IPS DF 19.7 (cell line): ENCODE measurements at regions not wholly inside any gene's neighbourhood (a gene's known extent, or its start where the extent isn't known, plus 50 kb on each side); places are given as distances from the start of the nearest gene placed in this dataset.

Source experiments
- DNase-seq: peaks from one replicate; pipeline ENCODE4 v3.0.0-alpha.2; 2013; ENCODE audit warnings: low read depth, low spot score

DNA sequence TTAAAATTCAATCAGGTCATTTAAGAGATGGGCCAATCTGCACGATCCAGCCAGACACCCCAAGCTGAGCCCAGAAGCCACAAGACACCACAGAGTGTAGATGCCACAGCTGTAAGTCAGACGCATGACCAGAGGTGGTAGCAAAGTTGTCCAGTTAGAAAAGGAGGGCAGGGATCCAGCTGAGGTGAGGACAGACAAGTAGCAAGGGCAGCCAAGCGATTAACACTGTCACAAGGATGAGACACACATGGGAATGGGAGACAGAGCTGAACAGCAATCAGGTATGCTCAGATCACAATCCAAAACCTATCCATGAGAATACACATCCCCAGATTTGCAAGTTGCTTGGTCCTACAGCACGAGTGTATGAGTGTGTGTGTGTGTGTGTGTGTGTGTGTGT, 143.4 kb upstream of the STK17B start:
- DNase-seq, result no peak

- no peak for DNase-seq
These were observed 144.1 kb upstream of the STK17B start for GRCh38 chr2:196315388-196316049.

DNA sequence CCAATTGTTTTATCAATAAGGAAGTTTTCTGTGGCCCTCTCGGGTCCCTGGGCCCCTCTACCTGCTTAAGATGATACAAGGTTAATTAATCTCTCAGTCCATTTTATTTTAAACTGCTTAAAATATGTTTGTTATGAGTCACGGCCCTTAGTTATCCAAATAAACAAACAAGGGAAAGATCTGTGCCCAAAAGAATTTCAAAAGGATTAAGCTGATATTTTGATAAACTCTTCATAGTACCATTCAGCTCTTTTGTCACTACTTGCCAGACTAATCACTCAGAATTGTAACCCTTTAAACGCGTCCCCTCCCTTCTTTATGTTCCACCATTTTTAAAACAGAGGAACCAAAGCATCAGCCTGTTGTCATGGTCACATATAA, 144.7 kb upstream of the STK17B start:
- DNase-seq, result no peak

DNA sequence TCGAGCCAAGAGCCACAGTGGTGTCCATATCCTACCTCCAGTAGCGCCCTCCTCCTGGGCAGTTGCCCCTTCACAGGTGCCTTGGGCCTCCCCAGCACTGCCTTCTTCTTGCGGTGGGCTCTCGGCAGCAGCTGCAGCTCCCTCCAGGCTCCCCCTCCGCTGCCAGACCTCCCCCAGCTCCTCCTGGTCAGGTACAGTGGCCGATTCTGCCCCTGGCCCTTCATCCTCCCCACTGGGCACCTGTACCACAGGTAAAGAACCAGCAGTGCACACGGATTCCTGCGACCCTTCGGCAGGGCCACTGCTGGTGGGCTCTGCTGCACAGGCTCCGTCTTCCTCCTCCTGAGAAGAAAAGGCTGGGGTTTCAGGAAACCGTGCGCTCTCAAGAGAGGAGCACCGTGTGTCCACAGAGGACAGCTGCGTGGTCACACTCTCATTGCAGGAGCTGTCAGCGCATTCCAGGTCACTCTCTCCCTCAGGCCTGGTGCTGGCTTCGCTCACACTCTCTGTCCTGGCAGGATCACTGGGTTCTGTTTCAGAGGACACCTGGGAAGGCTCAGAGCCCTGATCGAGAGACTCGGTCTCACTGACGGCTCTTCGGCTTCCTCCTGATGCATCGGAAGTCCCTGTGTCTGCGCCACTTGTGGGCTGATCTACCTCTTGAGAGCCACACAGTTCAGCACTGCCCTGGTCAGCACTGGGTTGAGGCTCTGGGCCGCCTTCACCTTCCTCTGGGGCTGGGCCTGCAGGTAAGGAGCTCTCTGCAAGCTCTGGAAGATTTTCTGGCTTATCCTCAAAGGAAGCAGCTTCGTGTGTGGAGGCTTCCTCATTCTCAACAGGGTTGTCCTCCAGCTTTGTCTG, 147.4 kb upstream of the STK17B start:
- DNase-seq, result no peak

DNA sequence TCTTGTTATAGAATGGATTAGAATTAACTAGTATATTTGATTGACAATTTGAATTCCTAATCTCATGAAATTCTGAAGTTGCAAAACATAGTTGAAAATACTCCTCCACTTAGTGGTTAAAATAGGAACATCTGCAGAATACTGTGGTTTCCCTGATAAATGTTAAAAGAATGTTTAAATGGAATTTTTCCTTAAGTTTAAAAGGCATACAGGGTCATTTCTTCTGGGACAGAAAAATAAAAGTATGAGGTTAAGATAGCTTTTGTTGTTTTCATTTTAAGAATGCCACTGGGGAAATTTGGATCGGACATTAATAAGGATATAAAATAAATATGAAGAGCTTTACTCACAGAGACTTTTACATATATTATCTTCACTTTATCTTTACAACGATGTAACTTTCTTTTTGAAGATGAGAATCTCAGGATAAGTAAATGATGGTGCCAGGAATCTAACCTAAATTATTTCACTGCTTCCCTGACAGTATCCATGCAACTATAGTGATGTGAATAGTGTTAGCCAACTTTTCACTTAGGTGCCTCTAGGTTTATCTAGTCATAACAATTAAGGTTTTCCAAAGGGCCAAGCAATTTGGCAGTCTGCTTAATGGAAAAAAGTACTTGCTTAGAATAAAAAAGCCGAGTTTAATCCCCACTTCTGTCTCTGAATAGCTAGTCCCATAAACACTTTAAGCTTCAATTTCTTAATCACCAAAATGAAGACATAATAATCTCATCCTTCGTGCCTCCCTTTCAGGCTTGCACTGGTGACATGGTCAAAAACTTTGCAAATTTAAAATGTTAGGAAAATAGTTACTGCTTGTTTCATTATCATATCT, 151.8 kb upstream of the STK17B start:
- no peak for DNase-seq

GRCh38 chr2:196324211-196324610, 152.8 kb upstream of the STK17B start:
- DNase-seq, result no peak

DNA sequence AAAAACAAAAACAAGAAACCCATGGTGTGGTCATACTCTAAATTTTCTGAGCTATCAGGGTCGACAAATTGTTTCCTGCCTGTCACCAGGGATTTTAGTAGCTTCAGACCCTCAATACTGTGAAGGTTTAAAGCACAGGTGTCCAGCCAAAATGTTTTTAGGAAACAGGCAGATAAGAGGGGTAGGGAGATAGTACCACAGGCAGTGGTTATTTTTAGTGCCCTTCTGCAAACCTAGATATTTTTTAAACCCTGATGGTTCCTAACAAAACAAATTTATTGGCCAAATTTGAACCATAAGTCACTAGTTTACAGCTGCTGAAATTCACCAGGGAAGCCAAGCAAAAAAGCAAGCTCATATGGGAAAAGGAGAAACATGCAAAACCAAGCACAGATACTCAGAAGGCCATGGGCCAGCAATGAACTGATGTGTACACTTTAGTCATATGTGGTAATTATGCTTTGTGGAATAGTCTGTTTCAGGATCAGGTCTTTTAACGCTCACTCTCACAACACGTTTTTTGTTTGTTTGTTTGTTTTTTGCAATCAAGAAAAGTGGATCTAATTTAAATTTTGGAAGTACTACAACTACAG, 156.8 kb upstream of the STK17B start:
- DNase-seq, result no peak

GRCh38 chr2:196329959-196330358, 158.6 kb upstream of the STK17B start:
- no peak for DNase-seq

GRCh38 chr2:196330645-196331044, 159.3 kb upstream of the STK17B start:
- DNase-seq, result no peak

GRCh38 chr2:196331143-196331542, 159.8 kb upstream of the STK17B start:
- no peak for DNase-seq

DNA sequence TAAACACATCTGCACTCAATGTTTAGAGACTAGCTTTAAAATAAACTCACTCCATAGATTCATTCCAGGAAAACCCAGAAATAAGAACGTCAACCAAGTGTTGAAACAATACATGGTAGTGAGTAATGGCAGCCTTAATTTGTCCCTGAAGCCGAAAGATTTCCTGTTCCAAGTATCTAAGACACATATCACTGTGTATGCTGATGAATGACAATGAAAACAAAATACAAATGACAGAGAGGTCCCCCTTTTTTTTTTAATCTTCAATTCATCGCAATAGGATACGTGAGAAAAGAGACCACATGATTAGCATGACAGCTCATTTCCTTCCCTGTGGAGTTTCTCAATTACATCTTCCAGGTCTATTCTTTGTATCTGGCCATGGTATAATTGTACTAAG, 160.5 kb upstream of the STK17B start:
- no peak for DNase-seq

DNA sequence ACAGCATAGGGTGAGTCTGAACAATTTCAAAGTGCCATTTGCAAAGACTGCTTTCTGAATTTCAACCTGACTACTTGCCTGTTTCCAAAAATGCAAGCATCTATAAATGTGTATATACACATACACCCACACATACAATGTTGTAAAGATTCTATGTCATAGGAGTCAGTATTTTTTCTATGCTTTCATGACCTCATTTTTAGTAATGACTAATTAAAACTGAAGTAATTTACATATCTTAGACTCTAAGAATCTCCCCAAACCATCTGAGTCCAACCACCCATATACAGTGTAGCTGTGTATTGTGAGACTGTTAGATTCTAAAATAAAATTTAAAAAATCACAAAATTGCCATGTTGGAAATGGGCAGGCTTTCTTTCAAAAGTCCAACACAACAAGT, 162.0 kb upstream of the STK17B start:
- DNase-seq, result no peak

- DNase-seq, result no peak
These were observed 163.3 kb upstream of the STK17B start for GRCh38 chr2:196334710-196335109.

DNA sequence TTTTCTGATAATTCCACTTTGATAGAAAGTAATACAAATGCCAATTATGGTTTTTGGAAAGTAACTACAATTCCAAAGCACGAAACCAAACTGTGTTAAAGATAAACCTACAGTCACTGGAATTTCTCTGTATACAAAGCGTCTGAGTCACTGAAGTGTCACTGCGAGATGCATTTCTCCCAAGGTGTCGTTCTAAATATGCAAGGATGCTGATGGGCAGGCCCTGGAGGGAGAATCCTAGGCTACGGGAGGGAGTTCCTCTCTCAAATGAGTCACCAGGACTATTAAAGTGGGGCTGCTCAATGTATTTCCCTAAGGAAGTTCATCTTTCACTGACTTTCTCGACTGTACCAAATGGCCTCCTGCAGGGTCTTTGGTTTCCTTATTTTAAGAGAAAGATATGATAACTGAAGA, 163.8 kb upstream of the STK17B start:
- peak; percentile 12 for DNase-seq

DNA sequence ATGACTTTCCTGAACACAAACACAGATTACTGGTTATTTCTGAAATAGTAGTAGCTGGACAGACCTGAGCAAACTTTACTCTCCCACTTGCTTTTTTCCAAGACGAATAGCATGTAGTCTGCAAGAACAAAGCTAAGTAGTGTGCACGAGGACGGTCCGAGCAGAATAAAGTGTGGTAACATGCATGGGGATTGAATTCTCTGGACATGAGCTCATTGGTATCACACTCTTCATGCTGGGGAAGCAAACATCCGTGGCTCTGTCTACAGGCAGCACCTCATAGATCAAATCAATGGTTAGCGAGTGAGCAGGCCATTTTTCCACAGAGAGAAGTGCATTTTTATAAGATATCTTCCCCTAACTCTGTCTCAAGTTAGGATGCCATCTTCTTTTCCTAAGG, 164.8 kb upstream of the STK17B start:
- no peak for DNase-seq

GRCh38 chr2:196336715-196337114, 165.3 kb upstream of the STK17B start:
- no peak for DNase-seq

- no peak for DNase-seq
These were observed 166.0 kb upstream of the STK17B start for GRCh38 chr2:196337208-196337953.

GRCh38 chr2:196338440-196338839, 167.1 kb upstream of the STK17B start:
- no peak for DNase-seq

DNA sequence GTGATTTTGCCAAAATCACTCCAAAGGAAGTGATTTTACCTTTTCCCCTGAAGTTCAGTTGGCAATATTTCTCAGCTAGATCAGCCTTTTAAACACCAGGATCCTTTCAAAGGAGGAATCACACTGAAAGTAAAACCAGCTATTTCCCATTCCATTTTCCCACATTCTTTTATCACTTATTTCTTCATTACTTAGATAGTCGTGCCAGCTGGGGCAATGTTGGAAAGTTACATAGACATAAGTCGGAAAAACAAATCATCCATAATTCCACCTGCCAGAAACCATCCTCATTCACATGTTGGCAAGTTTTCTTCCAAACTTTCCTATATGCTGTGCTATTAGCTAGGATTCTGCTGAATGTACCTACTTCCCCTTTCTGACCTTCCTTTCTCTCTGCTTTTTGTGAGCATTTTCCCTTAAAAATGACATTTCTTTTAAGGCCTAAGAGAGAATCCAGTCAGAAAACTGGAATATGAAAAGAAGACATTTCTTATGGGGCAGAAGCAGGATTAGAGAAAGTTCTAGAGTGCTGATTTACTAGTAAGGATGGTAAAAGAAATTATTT, 170.0 kb upstream of the STK17B start:
- DNase-seq, result no peak

- no peak for DNase-seq
These were observed 173.0 kb upstream of the STK17B start for GRCh38 chr2:196344397-196344796.

DNA sequence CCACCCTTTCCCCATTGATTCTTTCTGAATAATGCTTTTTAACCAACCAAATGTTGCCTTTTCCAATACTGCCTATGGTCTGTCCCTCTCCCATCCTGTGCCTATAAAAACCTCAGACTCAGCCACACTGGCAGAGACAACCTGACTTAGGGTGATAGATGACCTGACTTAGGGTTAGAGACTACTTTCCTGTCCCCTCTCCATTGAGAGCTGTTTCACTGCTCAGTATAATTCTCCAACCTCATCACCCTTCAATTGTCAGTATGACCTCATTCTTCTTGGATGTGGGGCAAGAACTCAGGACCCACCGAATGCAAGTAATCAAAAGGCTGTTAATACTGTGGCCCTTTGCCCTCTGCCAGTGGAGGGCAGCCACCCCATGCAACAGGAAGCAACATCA, 182.3 kb upstream of the STK17B start:
- DNase-seq, result no peak
